ENCODE measurements at regions not wholly inside any gene's neighbourhood (a gene's known extent, or its start where the extent isn't known, plus 50 kb on each side); places are given as distances from the start of the nearest gene placed in this dataset.

DNA sequence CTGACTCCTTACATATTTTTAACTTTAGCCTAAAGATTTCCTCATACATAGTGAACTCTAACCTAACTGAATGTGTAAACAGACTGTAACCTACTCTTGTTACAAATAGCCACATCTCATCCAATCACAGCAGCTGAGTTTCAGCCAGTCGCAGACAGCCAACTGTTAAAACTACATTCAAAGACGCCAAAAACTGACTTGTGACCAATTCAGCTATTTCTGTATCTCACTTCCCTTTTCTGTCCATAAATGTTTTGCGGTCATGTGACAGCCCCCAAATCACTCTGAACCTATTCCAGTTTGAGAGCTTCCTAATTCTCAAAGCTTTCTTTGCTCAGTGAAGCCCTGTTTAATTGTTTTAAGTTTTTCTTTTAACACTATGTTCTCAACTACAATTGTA is 2731.9 kb downstream of the ARAP2 start:
- H3K27ac Mint-ChIP-seq: no peak overlapping the region
- no peaks in the 10 kb centered on the region for H3K27me3 Mint-ChIP-seq
- DNase-seq (ENCODE audit: extremely low spot score, unreplicated experiment): no peak
- no peaks in the 10 kb centered on the region for H3K4me1 Mint-ChIP-seq (ENCODE audit: unreplicated experiment)
- H3K9me3 Mint-ChIP-seq: peaks cover 5% of the 10 kb centered on the region
- TF ChIP-seq, protein P1, sequence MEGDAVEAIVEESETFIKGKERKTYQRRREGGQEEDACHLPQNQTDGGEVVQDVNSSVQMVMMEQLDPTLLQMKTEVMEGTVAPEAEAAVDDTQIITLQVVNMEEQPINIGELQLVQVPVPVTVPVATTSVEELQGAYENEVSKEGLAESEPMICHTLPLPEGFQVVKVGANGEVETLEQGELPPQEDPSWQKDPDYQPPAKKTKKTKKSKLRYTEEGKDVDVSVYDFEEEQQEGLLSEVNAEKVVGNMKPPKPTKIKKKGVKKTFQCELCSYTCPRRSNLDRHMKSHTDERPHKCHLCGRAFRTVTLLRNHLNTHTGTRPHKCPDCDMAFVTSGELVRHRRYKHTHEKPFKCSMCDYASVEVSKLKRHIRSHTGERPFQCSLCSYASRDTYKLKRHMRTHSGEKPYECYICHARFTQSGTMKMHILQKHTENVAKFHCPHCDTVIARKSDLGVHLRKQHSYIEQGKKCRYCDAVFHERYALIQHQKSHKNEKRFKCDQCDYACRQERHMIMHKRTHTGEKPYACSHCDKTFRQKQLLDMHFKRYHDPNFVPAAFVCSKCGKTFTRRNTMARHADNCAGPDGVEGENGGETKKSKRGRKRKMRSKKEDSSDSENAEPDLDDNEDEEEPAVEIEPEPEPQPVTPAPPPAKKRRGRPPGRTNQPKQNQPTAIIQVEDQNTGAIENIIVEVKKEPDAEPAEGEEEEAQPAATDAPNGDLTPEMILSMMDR (conservative IDR thresholded peaks at IDR 0.05): no peak
- H3K36me3 Mint-ChIP-seq: peaks cover 5% of the 10 kb centered on the region
- no peak overlapping the region for H3K4me3 Mint-ChIP-seq

GRCh38 chr4:33518856-33519255 is 2725.5 kb downstream of the ARAP2 start:
- Mint-ChIP-seq H3K27ac (no peak overlapping the region), H3K27me3 (no peaks in the 10 kb centered on the region), H3K4me3 (no peak overlapping the region), H3K4me1 (ENCODE audit: unreplicated experiment) (no peaks in the 10 kb centered on the region), H3K9me3 (peaks cover 11% of the 10 kb centered on the region), H3K36me3 (peaks cover 5% of the 10 kb centered on the region)
- no peak for DNase-seq (ENCODE audit: extremely low spot score, unreplicated experiment)
- TF ChIP-seq, protein P1 (conservative IDR thresholded peaks at IDR 0.05): no peak

GRCh38 chr4:33532821-33533220 is 2711.5 kb downstream of the ARAP2 start:
- H3K36me3 Mint-ChIP-seq: no peaks in the 10 kb centered on the region
- H3K27ac Mint-ChIP-seq: no peak overlapping the region
- no peak overlapping the region for H3K4me3 Mint-ChIP-seq
- TF ChIP-seq, protein P1 (conservative IDR thresholded peaks at IDR 0.05): no peak
- H3K4me1 Mint-ChIP-seq (ENCODE audit: unreplicated experiment): no peaks in the 10 kb centered on the region
- H3K27me3 Mint-ChIP-seq: no peaks in the 10 kb centered on the region
- no peak for DNase-seq (ENCODE audit: extremely low spot score, unreplicated experiment)
- no peaks in the 10 kb centered on the region for H3K9me3 Mint-ChIP-seq

GRCh38 chr4:33536898-33537297 is 2707.4 kb downstream of the ARAP2 start:
- H3K9me3 Mint-ChIP-seq: no peaks in the 10 kb centered on the region
- H3K36me3 Mint-ChIP-seq: no peaks in the 10 kb centered on the region
- no peak overlapping the region for H3K27ac Mint-ChIP-seq
- DNase-seq (ENCODE audit: extremely low spot score, unreplicated experiment): no peak
- TF ChIP-seq, protein P1 (conservative IDR thresholded peaks at IDR 0.05): no peak
- no peaks in the 10 kb centered on the region for H3K27me3 Mint-ChIP-seq
- H3K4me1 Mint-ChIP-seq (ENCODE audit: unreplicated experiment): no peaks in the 10 kb centered on the region
- H3K4me3 Mint-ChIP-seq: no peak overlapping the region

GRCh38 chr4:33537527-33537926 is 2706.8 kb downstream of the ARAP2 start:
- H3K4me1 Mint-ChIP-seq (ENCODE audit: unreplicated experiment): no peaks in the 10 kb centered on the region
- H3K36me3 Mint-ChIP-seq: no peaks in the 10 kb centered on the region
- no peaks in the 10 kb centered on the region for H3K9me3 Mint-ChIP-seq
- no peak overlapping the region for H3K27ac Mint-ChIP-seq
- DNase-seq (ENCODE audit: extremely low spot score, unreplicated experiment): no peak
- TF ChIP-seq, protein P1 (conservative IDR thresholded peaks at IDR 0.05): no peak
- H3K4me3 Mint-ChIP-seq: no peak overlapping the region
- no peaks in the 10 kb centered on the region for H3K27me3 Mint-ChIP-seq

DNA sequence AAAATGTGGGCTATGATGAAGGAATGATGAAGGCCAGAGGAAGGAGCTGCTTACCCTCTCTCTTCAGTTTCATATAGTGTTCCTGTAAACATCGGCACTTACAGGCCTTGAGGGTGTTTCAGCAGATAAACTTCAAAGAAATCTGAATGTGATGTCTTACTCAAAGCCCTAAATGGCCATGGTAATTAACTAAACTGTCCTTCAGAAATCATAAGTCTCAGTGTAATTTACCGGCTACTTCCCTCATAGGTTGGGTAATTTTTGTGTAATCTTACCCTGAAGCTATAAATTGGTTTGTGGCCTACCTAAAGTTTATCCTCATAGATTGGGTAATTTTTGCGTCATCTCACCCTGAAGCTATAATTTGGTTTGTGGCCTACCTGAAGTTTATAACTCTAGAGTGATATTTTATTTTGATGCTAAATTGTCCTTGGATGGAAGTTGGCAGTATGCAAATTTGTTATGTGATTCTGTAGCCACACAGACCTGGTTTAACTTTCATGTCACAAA is 2700.3 kb downstream of the ARAP2 start:
- Mint-ChIP-seq H3K36me3 (no peaks in the 10 kb centered on the region), H3K27ac (no peak overlapping the region), H3K4me1 (ENCODE audit: unreplicated experiment) (no peaks in the 10 kb centered on the region), H3K4me3 (no peak overlapping the region), H3K9me3 (peaks cover 9% of the 10 kb centered on the region), H3K27me3 (no peaks in the 10 kb centered on the region)
- TF ChIP-seq, protein P1 (conservative IDR thresholded peaks at IDR 0.05): no peak
- no peak for DNase-seq (ENCODE audit: extremely low spot score, unreplicated experiment)

Measured in type B pancreatic cell (in vitro differentiated cells).